PFSK-1 (cell line): ENCODE measurements at regions not wholly inside any gene's neighbourhood (a gene's known extent, or its start where the extent isn't known, plus 50 kb on each side); places are given as distances from the start of the nearest gene placed in this dataset.

ENCODE experiments used
- FOXP2 ChIP-seq: optimal IDR thresholded peaks from 2 replicates; pipeline ENCODE3; 2011; ENCODE audit warnings: borderline replicate concordance, control low read depth, inconsistent platforms; ENCODE audit not compliant: insufficient read depth; ENCODE audit errors: extremely low read length, extremely low read depth
- POLR2AphosphoS5 ChIP-seq: IDR thresholded peaks from 2 replicates; pipeline ENCODE4 v1.6.1; 2012; ENCODE audit warnings: low read depth, mild to moderate bottlenecking, control low read depth, low read length, moderate library complexity
- SIN3A ChIP-seq: IDR thresholded peaks from 2 replicates; pipeline ENCODE4 v1.6.1; 2012; ENCODE audit warnings: mild to moderate bottlenecking, low read length, moderate library complexity, borderline replicate concordance; ENCODE audit not compliant: insufficient read depth
- TAF1 ChIP-seq: IDR thresholded peaks from 2 replicates; pipeline ENCODE4 v1.6.1; 2012; ENCODE audit warnings: low read length, control low read depth, borderline replicate concordance; ENCODE audit not compliant: insufficient read depth
- TF ChIP-seq, protein P1 (sequence below), 2 experiments: IDR thresholded peaks; 2 replicates each; pipeline versions ENCODE4 v1.6.1 to v1.8.0; 2011 to 2012; ENCODE audit warnings: low read depth in 2 of 2, low read length in 2 of 2, control low read depth in 1 of 2, inconsistent platforms in 1 of 2, mild to moderate bottlenecking in 1 of 2, moderate library complexity in 1 of 2; ENCODE audit not compliant: insufficient read depth in 1 of 2

DNA sequence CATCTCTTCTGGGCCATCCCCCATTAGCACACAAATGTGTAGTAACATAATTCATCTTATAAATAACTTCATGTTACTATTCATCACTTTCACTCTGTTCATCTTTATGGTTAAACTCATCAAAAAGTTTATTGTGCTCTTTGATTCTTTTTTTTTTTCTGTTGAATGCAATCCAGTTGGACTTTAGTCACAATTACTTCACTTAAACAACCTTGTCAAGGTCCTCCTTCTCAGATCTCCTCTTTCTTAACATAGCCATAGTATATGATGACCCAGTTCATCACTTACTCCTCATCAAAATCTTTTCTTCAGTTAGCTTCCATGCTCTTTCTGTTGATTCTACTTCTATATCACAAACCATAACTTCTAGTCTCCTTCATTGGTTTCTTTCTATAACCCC, 80.2 kb upstream of the ZC3H15 start:
- no peak for TF ChIP-seq TAF1
- TF ChIP-seq, protein P1, sequence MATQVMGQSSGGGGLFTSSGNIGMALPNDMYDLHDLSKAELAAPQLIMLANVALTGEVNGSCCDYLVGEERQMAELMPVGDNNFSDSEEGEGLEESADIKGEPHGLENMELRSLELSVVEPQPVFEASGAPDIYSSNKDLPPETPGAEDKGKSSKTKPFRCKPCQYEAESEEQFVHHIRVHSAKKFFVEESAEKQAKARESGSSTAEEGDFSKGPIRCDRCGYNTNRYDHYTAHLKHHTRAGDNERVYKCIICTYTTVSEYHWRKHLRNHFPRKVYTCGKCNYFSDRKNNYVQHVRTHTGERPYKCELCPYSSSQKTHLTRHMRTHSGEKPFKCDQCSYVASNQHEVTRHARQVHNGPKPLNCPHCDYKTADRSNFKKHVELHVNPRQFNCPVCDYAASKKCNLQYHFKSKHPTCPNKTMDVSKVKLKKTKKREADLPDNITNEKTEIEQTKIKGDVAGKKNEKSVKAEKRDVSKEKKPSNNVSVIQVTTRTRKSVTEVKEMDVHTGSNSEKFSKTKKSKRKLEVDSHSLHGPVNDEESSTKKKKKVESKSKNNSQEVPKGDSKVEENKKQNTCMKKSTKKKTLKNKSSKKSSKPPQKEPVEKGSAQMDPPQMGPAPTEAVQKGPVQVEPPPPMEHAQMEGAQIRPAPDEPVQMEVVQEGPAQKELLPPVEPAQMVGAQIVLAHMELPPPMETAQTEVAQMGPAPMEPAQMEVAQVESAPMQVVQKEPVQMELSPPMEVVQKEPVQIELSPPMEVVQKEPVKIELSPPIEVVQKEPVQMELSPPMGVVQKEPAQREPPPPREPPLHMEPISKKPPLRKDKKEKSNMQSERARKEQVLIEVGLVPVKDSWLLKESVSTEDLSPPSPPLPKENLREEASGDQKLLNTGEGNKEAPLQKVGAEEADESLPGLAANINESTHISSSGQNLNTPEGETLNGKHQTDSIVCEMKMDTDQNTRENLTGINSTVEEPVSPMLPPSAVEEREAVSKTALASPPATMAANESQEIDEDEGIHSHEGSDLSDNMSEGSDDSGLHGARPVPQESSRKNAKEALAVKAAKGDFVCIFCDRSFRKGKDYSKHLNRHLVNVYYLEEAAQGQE (IDR thresholded peaks at IDR 0.05; ENCODE audit: insufficient read depth in 1 of 2, low read depth in 2 of 2, low read length in 2 of 2) = no peak
- TF ChIP-seq SIN3A = no peak
- no peak for TF ChIP-seq POLR2AphosphoS5
- no peak for TF ChIP-seq FOXP2

DNA sequence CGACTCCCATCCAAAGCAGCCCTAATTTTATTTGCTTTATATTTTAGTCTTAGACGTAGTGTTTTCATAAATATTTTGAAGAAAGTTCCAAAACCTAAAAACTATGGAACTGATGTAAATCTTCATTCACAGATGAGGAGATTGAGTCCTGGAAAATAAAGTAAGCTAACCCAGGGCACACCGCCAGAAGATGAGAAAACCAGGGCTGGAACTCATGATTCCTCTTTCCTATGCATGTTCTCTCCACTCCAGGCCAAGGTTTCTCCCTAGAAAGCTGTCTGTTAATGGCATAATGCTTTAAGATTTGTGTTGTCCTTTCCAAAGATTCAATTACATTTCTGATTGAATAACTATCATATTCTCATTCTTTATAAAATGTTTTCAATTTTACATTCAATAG, 78.4 kb upstream of the ZC3H15 start:
- TF ChIP-seq, protein P1 (IDR thresholded peaks at IDR 0.05; ENCODE audit: insufficient read depth in 1 of 2, low read depth in 2 of 2, low read length in 2 of 2) = no peak
- TF ChIP-seq POLR2AphosphoS5 = no peak
- no peak for TF ChIP-seq SIN3A
- no peak for TF ChIP-seq TAF1
- no peak for TF ChIP-seq FOXP2

DNA sequence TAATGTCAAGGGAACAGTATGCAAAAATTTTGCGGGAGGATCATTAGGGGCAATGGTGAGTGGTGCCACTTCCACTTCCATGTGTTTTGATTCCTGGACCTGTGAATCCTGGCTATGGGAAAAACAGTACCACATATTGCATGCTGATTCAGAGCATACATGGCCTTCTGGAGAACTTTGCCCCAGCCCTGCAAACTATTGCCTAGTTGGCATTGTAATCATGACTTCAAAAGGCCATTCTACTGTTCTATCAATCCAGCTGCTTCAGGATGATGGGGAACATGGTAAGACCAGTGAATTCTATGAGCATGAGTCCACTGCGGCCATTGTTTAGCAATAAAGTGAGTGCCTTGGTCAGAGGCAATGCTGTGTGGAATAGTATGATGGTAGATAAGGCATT, 75.3 kb upstream of the ZC3H15 start:
- TF ChIP-seq POLR2AphosphoS5 = no peak
- no peak for TF ChIP-seq SIN3A
- no peak for TF ChIP-seq TAF1
- TF ChIP-seq, protein P1 (IDR thresholded peaks at IDR 0.05; ENCODE audit: insufficient read depth in 1 of 2, low read depth in 2 of 2, low read length in 2 of 2) = no peak
- TF ChIP-seq FOXP2 = no peak

DNA sequence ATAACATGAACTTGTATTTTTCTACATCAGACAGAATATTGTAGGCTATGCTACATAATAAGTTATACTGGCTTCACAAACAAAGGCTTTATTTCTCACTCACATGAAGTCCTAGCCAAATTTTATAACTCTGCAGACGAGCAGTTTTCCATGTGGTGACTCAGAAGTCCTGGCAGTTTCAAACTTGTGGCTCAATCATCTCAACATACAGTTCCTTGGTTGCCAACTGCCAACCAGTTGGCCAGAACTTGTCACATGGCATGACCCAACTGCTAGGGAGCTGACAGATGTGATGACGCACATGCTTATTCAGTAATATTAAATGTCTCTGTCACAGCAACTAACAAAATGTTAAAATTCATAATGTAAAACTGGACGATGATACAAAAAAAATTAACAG, 63.8 kb upstream of the ZC3H15 start:
- TF ChIP-seq SIN3A = no peak
- no peak for TF ChIP-seq TAF1
- TF ChIP-seq FOXP2 = no peak
- TF ChIP-seq, protein P1 (IDR thresholded peaks at IDR 0.05; ENCODE audit: insufficient read depth in 1 of 2, low read depth in 2 of 2, low read length in 2 of 2) = no peak
- TF ChIP-seq POLR2AphosphoS5 = no peak

DNA sequence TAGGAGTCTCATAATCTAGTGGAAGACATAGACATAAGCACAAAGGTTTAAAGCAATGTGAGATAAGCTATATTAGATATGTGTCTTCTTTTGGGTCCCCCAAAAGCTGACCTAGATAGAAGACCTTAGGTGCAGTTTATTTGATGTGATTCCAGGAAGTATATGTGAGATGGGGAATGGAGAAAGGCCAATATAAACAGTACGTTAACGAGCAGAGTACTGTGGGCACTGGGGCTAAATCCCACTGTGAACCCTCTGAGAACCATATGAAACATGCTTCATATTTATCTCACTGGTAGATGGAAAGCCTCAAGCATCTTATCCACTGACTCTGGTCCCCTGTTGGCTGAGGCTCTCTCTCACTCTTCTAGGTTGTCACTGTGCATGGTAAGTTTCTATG, 62.6 kb upstream of the ZC3H15 start:
- TF ChIP-seq POLR2AphosphoS5 = no peak
- TF ChIP-seq FOXP2 = no peak
- TF ChIP-seq SIN3A = no peak
- TF ChIP-seq, protein P1 (IDR thresholded peaks at IDR 0.05; ENCODE audit: insufficient read depth in 1 of 2, low read depth in 2 of 2, low read length in 2 of 2) = no peak
- TF ChIP-seq TAF1 = no peak
